ENCODE measurements at regions not wholly inside any gene's neighbourhood (a gene's known extent, or its start where the extent isn't known, plus 50 kb on each side); places are given as distances from the start of the nearest gene placed in this dataset.

- TF ChIP-seq, protein P1, sequence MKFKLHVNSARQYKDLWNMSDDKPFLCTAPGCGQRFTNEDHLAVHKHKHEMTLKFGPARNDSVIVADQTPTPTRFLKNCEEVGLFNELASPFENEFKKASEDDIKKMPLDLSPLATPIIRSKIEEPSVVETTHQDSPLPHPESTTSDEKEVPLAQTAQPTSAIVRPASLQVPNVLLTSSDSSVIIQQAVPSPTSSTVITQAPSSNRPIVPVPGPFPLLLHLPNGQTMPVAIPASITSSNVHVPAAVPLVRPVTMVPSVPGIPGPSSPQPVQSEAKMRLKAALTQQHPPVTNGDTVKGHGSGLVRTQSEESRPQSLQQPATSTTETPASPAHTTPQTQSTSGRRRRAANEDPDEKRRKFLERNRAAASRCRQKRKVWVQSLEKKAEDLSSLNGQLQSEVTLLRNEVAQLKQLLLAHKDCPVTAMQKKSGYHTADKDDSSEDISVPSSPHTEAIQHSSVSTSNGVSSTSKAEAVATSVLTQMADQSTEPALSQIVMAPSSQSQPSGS (IDR thresholded peaks at IDR 0.05; ENCODE audit: low read length): no peak
- TF ChIP-seq POLR2AphosphoS5 (IDR thresholded peaks at IDR 0.05; ENCODE audit: low read depth, low read length): no peak
- TF ChIP-seq TAF7 (optimal IDR thresholded peaks at IDR 0.05; ENCODE audit: borderline replicate concordance, low read depth, low read length): no peak
These were observed 859.7 kb downstream of the EPHA7 start (continued) for GRCh38 chr6:92559611-92560010.

Measured in H1 (cell line).